HUES48 (cell line): ENCODE measurements at regions not wholly inside any gene's neighbourhood (a gene's known extent, or its start where the extent isn't known, plus 50 kb on each side); places are given as distances from the start of the nearest gene placed in this dataset.

Experiments
- H3K27ac ChIP-seq: one replicate; pipeline ENCODE4 v1.7.0; 2013; ENCODE audit warnings: low read depth, low read length, inconsistent platforms
- H3K27me3 ChIP-seq: 2 replicates; pipeline ENCODE4 v1.6.1; 2013; ENCODE audit warnings: mild to moderate bottlenecking, low read length; ENCODE audit not compliant: control insufficient read depth, insufficient read depth
- H3K36me3 ChIP-seq: 2 replicates; pipeline ENCODE4 v1.6.1; 2013; ENCODE audit warnings: low read length; ENCODE audit not compliant: control insufficient read depth, insufficient read depth
- H3K4me1 ChIP-seq: 2 replicates; pipeline ENCODE4 v1.6.1; 2013; ENCODE audit warnings: mild to moderate bottlenecking, low read length; ENCODE audit not compliant: control insufficient read depth, insufficient read depth
- H3K4me3 ChIP-seq: 2 replicates; pipeline ENCODE4 v1.5.1; 2013; ENCODE audit warnings: mild to moderate bottlenecking, low read depth, low read length
- H3K9ac ChIP-seq: 2 replicates; pipeline ENCODE4 v1.6.1; 2013; ENCODE audit warnings: mild to moderate bottlenecking, low read depth, low read length, moderate library complexity
- H3K9me3 ChIP-seq: 2 replicates; pipeline ENCODE4 v1.6.1; 2013; ENCODE audit warnings: low read length; ENCODE audit not compliant: control insufficient read depth, insufficient read depth

- no peaks in the 10 kb centered on the region for H3K36me3 ChIP-seq
- H3K4me1 ChIP-seq = no peaks in the 10 kb centered on the region
- no peaks in the 10 kb centered on the region for H3K27me3 ChIP-seq
- no peak overlapping the region for H3K9ac ChIP-seq
- no peaks in the 10 kb centered on the region for H3K9me3 ChIP-seq
- H3K27ac ChIP-seq = no peak overlapping the region
- no peak overlapping the region for H3K4me3 ChIP-seq
These were observed 65.6 kb upstream of the FLRT2 start for GRCh38 chr14:85464135-85464895.

- Histone ChIP-seq H3K36me3 (no peaks in the 10 kb centered on the region), H3K27me3 (no peaks in the 10 kb centered on the region), H3K9me3 (no peaks in the 10 kb centered on the region), H3K4me3 (no peak overlapping the region), H3K27ac (no peak overlapping the region), H3K4me1 (no peaks in the 10 kb centered on the region), H3K9ac (no peak overlapping the region)
These were observed 63.3 kb upstream of the FLRT2 start for GRCh38 chr14:85466678-85467077.

GRCh38 chr14:85468816-85469215 lies 61.1 kb upstream of the FLRT2 start:
- Histone ChIP-seq H3K27ac (no peak overlapping the region), H3K4me1 (no peaks in the 10 kb centered on the region), H3K9me3 (no peaks in the 10 kb centered on the region), H3K9ac (no peak overlapping the region), H3K27me3 (no peaks in the 10 kb centered on the region), H3K36me3 (no peaks in the 10 kb centered on the region), H3K4me3 (no peak overlapping the region)

- Histone ChIP-seq H3K4me3 (no peak overlapping the region), H3K9ac (no peak overlapping the region), H3K27ac (no peak overlapping the region)
These were observed 58.8 kb upstream of the FLRT2 start for GRCh38 chr14:85471156-85471555.

GRCh38 chr14:85471744-85472143 lies 58.2 kb upstream of the FLRT2 start:
- H3K36me3 ChIP-seq = no peaks in the 10 kb centered on the region
- no peak overlapping the region for H3K9ac ChIP-seq
- no peak overlapping the region for H3K4me3 ChIP-seq
- H3K9me3 ChIP-seq = no peaks in the 10 kb centered on the region
- H3K27ac ChIP-seq = peak overlapping the region; percentile 18
- H3K4me1 ChIP-seq = no peaks in the 10 kb centered on the region
- no peaks in the 10 kb centered on the region for H3K27me3 ChIP-seq

More at GRCh38 chr14:85471156-85471555, 58.8 kb upstream of the FLRT2 start:
- H3K36me3 ChIP-seq = no peaks in the 10 kb centered on the region
- no peaks in the 10 kb centered on the region for H3K4me1 ChIP-seq
- H3K9me3 ChIP-seq = no peaks in the 10 kb centered on the region
- H3K27me3 ChIP-seq = no peaks in the 10 kb centered on the region

GRCh38 chr14:85474431-85474830 lies 55.5 kb upstream of the FLRT2 start:
- H3K4me1 ChIP-seq = no peaks in the 10 kb centered on the region
- no peaks in the 10 kb centered on the region for H3K9me3 ChIP-seq
- no peak overlapping the region for H3K27ac ChIP-seq
- no peak overlapping the region for H3K9ac ChIP-seq
- no peaks in the 10 kb centered on the region for H3K36me3 ChIP-seq
- no peak overlapping the region for H3K4me3 ChIP-seq
- H3K27me3 ChIP-seq = no peaks in the 10 kb centered on the region

GRCh38 chr14:85475113-85475512 lies 54.8 kb upstream of the FLRT2 start:
- H3K4me3 ChIP-seq = no peak overlapping the region
- no peak overlapping the region for H3K27ac ChIP-seq
- H3K9ac ChIP-seq = no peak overlapping the region
- H3K9me3 ChIP-seq = no peaks in the 10 kb centered on the region
- H3K36me3 ChIP-seq = no peaks in the 10 kb centered on the region
- no peaks in the 10 kb centered on the region for H3K4me1 ChIP-seq
- H3K27me3 ChIP-seq = no peaks in the 10 kb centered on the region

GRCh38 chr14:85479306-85479705 lies 50.6 kb upstream of the FLRT2 start:
- Histone ChIP-seq H3K9me3 (no peaks in the 10 kb centered on the region), H3K27ac (no peak overlapping the region), H3K36me3 (no peaks in the 10 kb centered on the region)

GRCh38 chr14:85479771-85480170 lies 50.2 kb upstream of the FLRT2 start:
- no peak overlapping the region for H3K9ac ChIP-seq
- no peaks in the 10 kb centered on the region for H3K36me3 ChIP-seq
- no peaks in the 10 kb centered on the region for H3K4me1 ChIP-seq

More at GRCh38 chr14:85479306-85479705, 50.6 kb upstream of the FLRT2 start:
- H3K4me1 ChIP-seq = no peaks in the 10 kb centered on the region
- H3K27me3 ChIP-seq = no peaks in the 10 kb centered on the region
- no peak overlapping the region for H3K4me3 ChIP-seq
- H3K9ac ChIP-seq = no peak overlapping the region

More at GRCh38 chr14:85479771-85480170, 50.2 kb upstream of the FLRT2 start:
- Histone ChIP-seq H3K27ac (no peak overlapping the region), H3K9me3 (no peaks in the 10 kb centered on the region), H3K27me3 (no peaks in the 10 kb centered on the region), H3K4me3 (no peak overlapping the region)
